AG10803 (cell line): ENCODE measurements at regions not wholly inside any gene's neighbourhood (a gene's known extent, or its start where the extent isn't known, plus 50 kb on each side); places are given as distances from the start of the nearest gene placed in this dataset.

Experiments
- DNase-seq: peaks from one replicate; pipeline ENCODE4 v3.0.0; 2010; ENCODE audit warnings: low read depth
- H3K4me3 ChIP-seq: 2 replicates; pipeline ENCODE4 v1.5.1; 2011; ENCODE audit warnings: mild to moderate bottlenecking, low read length, control low read depth
- CTCF ChIP-seq: conservative IDR thresholded peaks from 2 replicates; pipeline ENCODE4 v1.5.1; 2011; ENCODE audit warnings: mild to moderate bottlenecking, low read length, control low read depth, inconsistent platforms

- DNase-seq = no peak
- TF ChIP-seq CTCF = no peak
Measured at GRCh38 chr3:84744130-84744529, 214.7 kb upstream of the CADM2 start.

GRCh38 chr3:84755860-84756259 lies 202.9 kb upstream of the CADM2 start:
- TF ChIP-seq CTCF = no peak
- H3K4me3 ChIP-seq = no peak overlapping the region
- no peak for DNase-seq

More at GRCh38 chr3:84744130-84744529, 214.7 kb upstream of the CADM2 start:
- H3K4me3 ChIP-seq = no peak overlapping the region

GRCh38 chr3:84759361-84759760 lies 199.4 kb upstream of the CADM2 start:
- no peak for DNase-seq
- no peak overlapping the region for H3K4me3 ChIP-seq
- no peak for TF ChIP-seq CTCF

GRCh38 chr3:84772841-84773240 lies 185.9 kb upstream of the CADM2 start:
- no peak for TF ChIP-seq CTCF
- no peak overlapping the region for H3K4me3 ChIP-seq
- DNase-seq = no peak

GRCh38 chr3:84783281-84783680 lies 175.5 kb upstream of the CADM2 start:
- no peak overlapping the region for H3K4me3 ChIP-seq
- no peak for TF ChIP-seq CTCF
- DNase-seq = no peak

GRCh38 chr3:84789961-84790360 lies 168.8 kb upstream of the CADM2 start:
- DNase-seq = no peak
- no peak overlapping the region for H3K4me3 ChIP-seq
- no peak for TF ChIP-seq CTCF

- DNase-seq = no peak
- H3K4me3 ChIP-seq = no peak overlapping the region
- no peak for TF ChIP-seq CTCF
Measured at GRCh38 chr3:84806958-84807357, 151.8 kb upstream of the CADM2 start.
